ENCODE measurements at regions not wholly inside any gene's neighbourhood (a gene's known extent, or its start where the extent isn't known, plus 50 kb on each side); places are given as distances from the start of the nearest gene placed in this dataset.
"Not testable (repeated sequence)": the region's sequence is repeated elsewhere in the genome, so short reads cannot be mapped to it uniquely, and the experiment has no call there.

DNA sequence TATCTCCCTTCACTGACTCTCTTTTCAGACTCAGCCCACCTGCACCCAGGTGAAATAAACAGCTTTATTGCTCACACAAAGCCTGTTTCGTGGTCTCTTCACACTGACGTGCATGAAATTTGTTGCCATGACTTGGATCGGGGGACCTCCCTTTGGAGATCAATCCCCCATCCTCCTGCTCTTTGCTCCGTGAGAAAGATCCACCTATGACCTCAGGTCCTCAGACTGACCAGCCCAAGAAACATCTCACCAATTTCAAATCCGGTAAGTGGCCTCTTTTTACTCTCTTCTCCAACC, 638.3 kb downstream of the UTRN start:
- not testable (repeated sequence) for H3K9me3 ChIP-seq (ENCODE audit: low read length); H3K27ac ChIP-seq (ENCODE audit: low read depth, low read length); H3K4me3 ChIP-seq (ENCODE audit: low read depth in 1 of 2, low read length in 2 of 2); H3K36me3 ChIP-seq (ENCODE audit: insufficient read depth, low read length); H3K4me1 ChIP-seq (ENCODE audit: insufficient read depth, low read length); H3K27me3 ChIP-seq (ENCODE audit: control insufficient read depth in 1 of 2, insufficient read depth in 2 of 2, low read length in 2 of 2); H3K9ac ChIP-seq (ENCODE audit: low read length)

DNA sequence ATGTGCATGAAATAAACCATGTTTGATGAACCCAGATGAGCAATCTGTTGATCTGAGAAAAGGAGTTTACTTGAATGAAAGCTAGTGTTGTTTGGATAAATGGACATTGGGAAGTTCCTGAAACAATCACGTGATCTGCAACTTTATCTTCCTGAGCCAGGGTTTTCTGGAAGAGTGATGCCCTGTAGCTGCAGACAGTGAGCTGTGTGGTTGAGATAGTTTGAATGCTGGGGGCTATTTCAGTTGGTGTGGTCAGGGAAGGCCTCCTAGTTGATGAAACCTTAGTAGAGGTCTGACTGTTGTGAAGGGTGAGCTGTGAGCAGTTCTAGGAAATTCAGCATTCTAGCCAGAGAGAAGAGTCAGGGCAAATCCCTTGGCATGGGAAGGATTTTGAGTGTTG, 643.7 kb downstream of the UTRN start:
- Histone ChIP-seq H3K4me1 (ENCODE audit: insufficient read depth, low read length) (peaks cover 7% of the 10 kb centered on the region), H3K9me3 (ENCODE audit: low read length) (no peaks in the 10 kb centered on the region), H3K36me3 (ENCODE audit: insufficient read depth, low read length) (no peaks in the 10 kb centered on the region), H3K27me3 (ENCODE audit: control insufficient read depth in 1 of 2, insufficient read depth in 2 of 2, low read length in 2 of 2) (no peaks in the 10 kb centered on the region), H3K27ac (ENCODE audit: low read depth, low read length) (no peak overlapping the region), H3K4me3 (ENCODE audit: low read depth in 1 of 2, low read length in 2 of 2) (no peak overlapping the region), H3K9ac (ENCODE audit: low read length) (no peak overlapping the region)

DNA sequence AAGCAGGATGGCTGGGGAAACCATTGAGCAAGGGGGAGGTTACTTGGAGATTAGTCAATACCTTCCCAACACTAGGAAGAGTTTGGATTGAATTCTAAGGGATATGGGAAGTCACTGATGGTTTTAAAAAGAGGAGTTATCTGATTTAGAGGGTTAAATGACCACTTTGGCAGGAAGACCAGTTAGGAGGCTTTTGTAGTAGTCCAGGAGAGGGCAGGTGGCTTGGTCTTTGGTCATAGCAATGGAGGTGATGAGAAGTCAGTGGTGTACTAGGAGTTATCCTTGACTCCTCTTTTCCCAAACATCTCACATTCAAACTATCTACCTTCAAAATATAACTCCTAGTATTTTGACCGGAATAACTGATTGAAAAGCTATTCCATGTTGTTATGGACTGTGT, 644.1 kb downstream of the UTRN start:
- no peaks in the 10 kb centered on the region for H3K36me3 ChIP-seq (ENCODE audit: insufficient read depth, low read length)
- H3K27me3 ChIP-seq (ENCODE audit: control insufficient read depth in 1 of 2, insufficient read depth in 2 of 2, low read length in 2 of 2), result no peaks in the 10 kb centered on the region
- H3K27ac ChIP-seq (ENCODE audit: low read depth, low read length), result no peak overlapping the region
- no peak overlapping the region for H3K9ac ChIP-seq (ENCODE audit: low read length)
- peaks cover 7% of the 10 kb centered on the region for H3K4me1 ChIP-seq (ENCODE audit: insufficient read depth, low read length)
- no peak overlapping the region for H3K4me3 ChIP-seq (ENCODE audit: low read depth in 1 of 2, low read length in 2 of 2)
- H3K9me3 ChIP-seq (ENCODE audit: low read length), result no peaks in the 10 kb centered on the region

DNA sequence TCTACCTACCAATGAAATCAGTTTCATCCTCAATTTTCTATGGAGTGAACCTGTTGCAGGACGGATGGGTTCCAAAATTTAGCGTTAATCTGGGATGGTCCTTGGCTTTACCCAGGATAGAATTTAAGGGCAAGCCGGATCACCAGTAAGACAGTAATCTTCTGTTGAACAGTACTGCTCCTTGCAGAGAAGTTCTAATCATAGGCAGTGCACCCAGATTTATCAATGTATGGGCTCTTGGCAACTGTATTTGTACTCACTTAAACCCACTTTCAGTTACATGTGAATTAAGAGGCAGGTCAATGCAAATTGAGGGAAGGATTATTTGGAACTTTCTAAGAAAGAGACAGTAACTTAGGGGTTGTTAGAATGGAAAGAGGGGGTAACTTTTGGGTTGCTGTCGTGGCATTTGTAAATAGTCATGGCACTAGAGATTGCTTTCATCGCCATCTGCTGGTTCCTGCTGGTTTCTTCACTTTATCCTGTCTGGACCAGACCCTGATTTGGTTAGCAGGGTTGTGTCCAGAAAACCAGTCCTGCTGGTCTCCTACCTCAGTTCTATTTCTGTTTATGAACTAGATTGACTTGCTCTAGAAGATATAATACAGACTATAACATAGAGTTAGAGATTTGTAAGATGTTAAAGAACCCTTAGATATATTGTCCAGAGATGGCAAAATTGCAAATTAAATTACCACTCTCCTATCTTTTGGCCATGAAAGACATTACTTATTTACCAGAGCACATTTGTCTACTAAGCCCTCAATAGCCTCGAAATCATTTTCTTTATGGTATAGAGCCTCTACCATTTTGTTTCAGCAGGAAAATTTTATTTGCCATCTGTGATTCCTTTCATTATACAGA, 646.3 kb downstream of the UTRN start:
- H3K4me1 ChIP-seq (ENCODE audit: insufficient read depth, low read length), result peaks cover 7% of the 10 kb centered on the region
- H3K27me3 ChIP-seq (ENCODE audit: control insufficient read depth in 1 of 2, insufficient read depth in 2 of 2, low read length in 2 of 2), result no peaks in the 10 kb centered on the region
- no peak overlapping the region for H3K4me3 ChIP-seq (ENCODE audit: low read depth in 1 of 2, low read length in 2 of 2)
- no peaks in the 10 kb centered on the region for H3K36me3 ChIP-seq (ENCODE audit: insufficient read depth, low read length)
- no peaks in the 10 kb centered on the region for H3K9me3 ChIP-seq (ENCODE audit: low read length)
- H3K9ac ChIP-seq (ENCODE audit: low read length), result no peak overlapping the region
- no peak overlapping the region for H3K27ac ChIP-seq (ENCODE audit: low read depth, low read length)

DNA sequence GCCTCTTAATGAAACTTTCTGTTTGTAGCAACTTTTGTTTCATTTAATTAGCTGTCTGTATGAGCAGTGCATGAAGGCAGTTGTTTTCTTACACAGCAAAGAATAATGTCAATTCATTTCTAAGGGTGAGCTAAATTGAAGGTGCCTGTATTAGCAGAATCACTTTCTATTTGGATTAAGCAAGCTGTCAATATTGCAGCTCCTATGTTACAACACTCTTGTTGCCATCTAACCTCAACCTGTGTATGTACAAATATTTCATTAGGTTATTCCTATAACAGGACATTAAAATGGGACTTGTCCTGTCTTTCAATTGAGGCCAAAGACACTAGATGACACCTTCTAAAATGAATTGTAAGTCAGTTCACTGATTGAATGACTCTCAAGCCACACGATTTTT, 647.5 kb downstream of the UTRN start:
- Histone ChIP-seq H3K9me3 (ENCODE audit: low read length) (no peaks in the 10 kb centered on the region), H3K27me3 (ENCODE audit: control insufficient read depth in 1 of 2, insufficient read depth in 2 of 2, low read length in 2 of 2) (no peaks in the 10 kb centered on the region), H3K9ac (ENCODE audit: low read length) (no peak overlapping the region), H3K36me3 (ENCODE audit: insufficient read depth, low read length) (no peaks in the 10 kb centered on the region), H3K4me3 (ENCODE audit: low read depth in 1 of 2, low read length in 2 of 2) (no peak overlapping the region), H3K4me1 (ENCODE audit: insufficient read depth, low read length) (peaks cover 7% of the 10 kb centered on the region), H3K27ac (ENCODE audit: low read depth, low read length) (no peak overlapping the region)

DNA sequence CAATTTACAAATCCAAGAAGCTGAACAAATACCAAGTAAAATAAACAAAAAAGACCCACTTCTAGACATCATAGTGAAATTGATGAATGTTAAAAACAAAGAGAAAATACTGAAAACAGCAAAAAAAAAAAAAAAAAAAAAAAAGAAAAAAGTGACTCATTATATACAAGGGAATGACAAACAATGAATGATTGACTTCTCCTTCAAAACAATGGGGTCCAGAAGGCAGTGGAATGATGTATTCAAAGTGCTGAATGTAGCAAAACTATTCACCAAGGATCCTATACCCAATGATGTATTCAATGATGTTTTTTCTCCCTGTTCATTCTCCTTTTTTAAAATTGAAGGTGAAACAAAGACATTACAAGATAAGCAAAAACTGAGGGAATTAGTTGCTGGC, 650.0 kb downstream of the UTRN start:
- Histone ChIP-seq H3K9me3 (ENCODE audit: low read length) (no peaks in the 10 kb centered on the region), H3K4me3 (ENCODE audit: low read depth in 1 of 2, low read length in 2 of 2) (no peak overlapping the region), H3K36me3 (ENCODE audit: insufficient read depth, low read length) (no peaks in the 10 kb centered on the region), H3K27ac (ENCODE audit: low read depth, low read length) (no peak overlapping the region), H3K27me3 (ENCODE audit: control insufficient read depth in 1 of 2, insufficient read depth in 2 of 2, low read length in 2 of 2) (no peaks in the 10 kb centered on the region), H3K9ac (ENCODE audit: low read length) (no peak overlapping the region), H3K4me1 (ENCODE audit: insufficient read depth, low read length) (no peaks in the 10 kb centered on the region)

DNA sequence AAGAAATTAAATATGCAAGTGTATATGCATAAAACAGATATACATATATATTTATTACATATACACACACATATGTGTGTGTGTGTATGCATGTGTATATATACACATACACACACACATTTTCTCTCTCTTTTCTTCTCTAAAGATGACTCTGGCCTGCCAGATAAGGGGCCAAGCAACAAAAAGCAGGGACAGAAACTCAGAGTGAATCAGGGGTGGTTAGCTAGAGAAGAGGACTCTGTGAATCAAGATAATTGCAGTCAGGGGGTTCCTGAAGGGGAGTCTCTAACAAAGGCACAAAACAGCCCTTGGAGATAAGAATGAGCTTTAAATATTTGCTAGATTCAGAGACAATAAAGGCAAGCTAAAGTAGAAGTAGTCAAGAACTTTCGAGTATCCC, 650.5 kb downstream of the UTRN start:
- Histone ChIP-seq H3K4me3 (ENCODE audit: low read depth in 1 of 2, low read length in 2 of 2) (no peak overlapping the region), H3K27ac (ENCODE audit: low read depth, low read length) (no peak overlapping the region), H3K36me3 (ENCODE audit: insufficient read depth, low read length) (no peaks in the 10 kb centered on the region), H3K27me3 (ENCODE audit: control insufficient read depth in 1 of 2, insufficient read depth in 2 of 2, low read length in 2 of 2) (no peaks in the 10 kb centered on the region), H3K9ac (ENCODE audit: low read length) (no peak overlapping the region), H3K9me3 (ENCODE audit: low read length) (no peaks in the 10 kb centered on the region), H3K4me1 (ENCODE audit: insufficient read depth, low read length) (no peaks in the 10 kb centered on the region)

DNA sequence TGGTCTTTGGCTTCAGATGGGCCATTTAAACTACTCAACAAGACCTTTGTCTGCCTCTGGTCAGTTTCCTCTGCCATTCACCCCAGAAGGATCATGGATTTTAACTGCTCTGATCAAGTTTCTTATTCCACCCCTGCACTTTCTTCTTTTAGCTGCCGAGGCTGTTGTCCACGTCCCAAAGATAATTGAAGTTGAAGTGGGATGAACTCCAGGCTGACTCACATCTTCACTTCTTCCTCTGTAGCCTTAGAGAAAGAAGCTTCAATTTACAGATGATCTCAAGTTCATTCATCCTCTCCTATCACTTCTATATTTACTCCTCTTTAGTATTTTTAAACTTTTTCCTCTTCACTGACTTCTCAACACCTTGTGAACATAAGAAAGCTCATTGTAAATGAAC, 651.6 kb downstream of the UTRN start:
- Histone ChIP-seq H3K27me3 (ENCODE audit: control insufficient read depth in 1 of 2, insufficient read depth in 2 of 2, low read length in 2 of 2) (no peaks in the 10 kb centered on the region), H3K4me3 (ENCODE audit: low read depth in 1 of 2, low read length in 2 of 2) (no peak overlapping the region), H3K9ac (ENCODE audit: low read length) (no peak overlapping the region), H3K4me1 (ENCODE audit: insufficient read depth, low read length) (no peaks in the 10 kb centered on the region), H3K27ac (ENCODE audit: low read depth, low read length) (no peak overlapping the region), H3K36me3 (ENCODE audit: insufficient read depth, low read length) (no peaks in the 10 kb centered on the region), H3K9me3 (ENCODE audit: low read length) (no peaks in the 10 kb centered on the region)

DNA sequence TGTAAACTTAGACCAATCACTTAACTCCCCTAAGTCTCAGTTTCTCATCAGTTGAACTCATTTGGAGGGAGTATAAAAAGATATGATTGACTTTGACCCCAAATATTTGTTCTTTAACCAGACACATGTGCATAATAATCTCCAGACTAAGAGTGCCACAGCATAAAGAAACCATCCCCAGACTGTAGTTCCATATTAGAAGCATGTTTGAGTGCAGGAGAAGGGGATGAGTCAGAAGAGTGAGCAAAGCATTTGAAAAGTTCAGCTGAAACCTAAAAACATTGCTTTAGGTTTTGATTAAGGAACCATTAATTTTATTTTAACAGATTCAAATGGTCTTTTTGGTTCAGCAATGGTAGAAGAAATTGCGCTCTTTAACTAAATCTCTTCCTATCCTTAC, 654.8 kb downstream of the UTRN start:
- Histone ChIP-seq H3K27me3 (ENCODE audit: control insufficient read depth in 1 of 2, insufficient read depth in 2 of 2, low read length in 2 of 2) (no peaks in the 10 kb centered on the region), H3K27ac (ENCODE audit: low read depth, low read length) (no peak overlapping the region), H3K36me3 (ENCODE audit: insufficient read depth, low read length) (no peaks in the 10 kb centered on the region), H3K4me3 (ENCODE audit: low read depth in 1 of 2, low read length in 2 of 2) (no peak overlapping the region), H3K4me1 (ENCODE audit: insufficient read depth, low read length) (no peaks in the 10 kb centered on the region), H3K9ac (ENCODE audit: low read length) (no peak overlapping the region), H3K9me3 (ENCODE audit: low read length) (no peaks in the 10 kb centered on the region)

DNA sequence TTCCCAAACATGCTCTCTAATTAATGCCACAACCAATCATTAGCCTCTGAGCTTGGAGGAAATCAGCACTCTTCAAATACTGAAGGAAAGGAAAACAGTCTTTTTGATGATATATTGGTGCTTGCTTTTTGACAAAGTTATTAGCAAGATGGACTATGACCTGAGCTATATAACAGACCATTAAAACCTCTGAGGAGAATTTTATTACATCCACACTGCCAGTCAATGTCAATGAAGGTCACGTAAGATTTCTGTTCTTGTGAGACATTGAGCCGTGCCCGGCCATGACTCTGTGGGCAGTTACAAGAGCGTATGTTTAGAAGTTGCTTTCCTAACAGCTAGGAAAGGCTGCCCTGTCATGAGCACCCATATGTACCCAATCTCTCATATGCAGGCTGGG, 659.0 kb downstream of the UTRN start:
- no peaks in the 10 kb centered on the region for H3K36me3 ChIP-seq (ENCODE audit: insufficient read depth, low read length)
- no peaks in the 10 kb centered on the region for H3K9me3 ChIP-seq (ENCODE audit: low read length)
- no peaks in the 10 kb centered on the region for H3K27me3 ChIP-seq (ENCODE audit: control insufficient read depth in 1 of 2, insufficient read depth in 2 of 2, low read length in 2 of 2)
- H3K4me3 ChIP-seq (ENCODE audit: low read depth in 1 of 2, low read length in 2 of 2), result no peak overlapping the region
- H3K4me1 ChIP-seq (ENCODE audit: insufficient read depth, low read length), result no peaks in the 10 kb centered on the region
- no peak overlapping the region for H3K27ac ChIP-seq (ENCODE audit: low read depth, low read length)
- H3K9ac ChIP-seq (ENCODE audit: low read length), result no peak overlapping the region

DNA sequence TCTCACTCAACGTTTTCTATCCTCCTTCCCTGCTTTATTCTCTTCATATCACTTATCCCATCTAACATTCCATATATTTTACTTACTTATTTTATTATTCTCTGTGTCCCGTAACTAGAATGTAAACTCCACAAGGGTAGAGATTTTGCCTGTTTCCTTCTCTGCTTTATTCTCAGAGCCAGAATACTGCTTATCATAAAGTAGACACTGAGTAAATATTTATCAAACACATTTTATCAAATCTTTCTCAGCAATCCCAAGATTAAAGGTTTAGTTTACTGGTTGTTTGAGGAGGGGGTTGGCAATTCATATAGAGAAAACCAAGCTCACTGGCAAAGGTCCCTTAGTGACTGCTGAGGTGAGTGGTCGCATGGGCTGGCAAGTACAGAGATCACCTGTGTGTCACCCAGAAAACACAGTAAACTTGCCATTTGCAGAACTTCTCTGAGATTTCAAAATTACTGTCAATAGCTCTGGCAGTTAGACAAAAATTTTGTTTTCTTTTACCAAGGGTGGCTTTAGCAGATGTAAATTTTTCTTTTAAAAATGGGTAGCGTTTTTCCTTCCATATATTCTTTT, 662.4 kb downstream of the UTRN start:
- H3K9me3 ChIP-seq (ENCODE audit: low read length), result no peaks in the 10 kb centered on the region
- H3K9ac ChIP-seq (ENCODE audit: low read length), result no peak overlapping the region
- no peak overlapping the region for H3K4me3 ChIP-seq (ENCODE audit: low read depth in 1 of 2, low read length in 2 of 2)
- no peaks in the 10 kb centered on the region for H3K36me3 ChIP-seq (ENCODE audit: insufficient read depth, low read length)
- H3K4me1 ChIP-seq (ENCODE audit: insufficient read depth, low read length), result no peaks in the 10 kb centered on the region
- no peak overlapping the region for H3K27ac ChIP-seq (ENCODE audit: low read depth, low read length)
- H3K27me3 ChIP-seq (ENCODE audit: control insufficient read depth in 1 of 2, insufficient read depth in 2 of 2, low read length in 2 of 2), result no peaks in the 10 kb centered on the region
